HG03520 (cell line): ENCODE measurements at regions not wholly inside any gene's neighbourhood (a gene's known extent, or its start where the extent isn't known, plus 50 kb on each side); places are given as distances from the start of the nearest gene placed in this dataset.

Source experiments
- ATAC-seq: cut with Tn5 transposase; IDR thresholded peaks from one replicate; pipeline ENCODE4 v1.9.1; 2021; ENCODE audit warnings: mild to moderate bottlenecking, moderate library complexity; ENCODE audit not compliant: unreplicated experiment

GRCh38 chr6:130755368-130756034 lies 71.7 kb upstream of the SMLR1 start:
- no peak for ATAC-seq

- ATAC-seq = no peak
Measured at GRCh38 chr6:130756824-130757223, 70.4 kb upstream of the SMLR1 start.

- ATAC-seq = no peak
Measured at GRCh38 chr6:130758813-130759212, 68.4 kb upstream of the SMLR1 start.

- no peak for ATAC-seq
Measured at GRCh38 chr6:130760006-130760405, 67.2 kb upstream of the SMLR1 start.

GRCh38 chr6:130761286-130761685 lies 65.9 kb upstream of the SMLR1 start:
- no peak for ATAC-seq

GRCh38 chr6:130765181-130765727 lies 62.0 kb upstream of the SMLR1 start:
- no peak for ATAC-seq

- ATAC-seq = no peak
Measured at GRCh38 chr6:130766239-130767144, 60.7 kb upstream of the SMLR1 start.

GRCh38 chr6:130769861-130770260 lies 57.3 kb upstream of the SMLR1 start:
- no peak for ATAC-seq

GRCh38 chr6:130771741-130772140 lies 55.5 kb upstream of the SMLR1 start:
- ATAC-seq = no peak

GRCh38 chr6:130773860-130774259 lies 53.3 kb upstream of the SMLR1 start:
- ATAC-seq = no peak

- ATAC-seq = no peak
Measured at GRCh38 chr6:130775411-130776012, 51.7 kb upstream of the SMLR1 start.

GRCh38 chr6:130776287-130776925 lies 50.8 kb upstream of the SMLR1 start:
- ATAC-seq = peak; percentile 96
